AG04450 (cell line): ENCODE measurements at regions not wholly inside any gene's neighbourhood (a gene's known extent, or its start where the extent isn't known, plus 50 kb on each side); places are given as distances from the start of the nearest gene placed in this dataset.

Experiments
- CTCF ChIA-PET: fragments of 300-600, 350-600 bp; formaldehyde crosslinking; extraction: SDS; loops from one replicate; lab custom pipeline; 2022; ENCODE audit warnings: antibody characterized with exemption, inconsistent platforms; lab: Charles Lee
- POLR2A ChIA-PET: fragments of 350-600 bp; formaldehyde crosslinking; extraction: SDS; loops from one replicate; lab custom pipeline; 2021; ENCODE audit warnings: antibody characterized with exemption, inconsistent platforms; lab: Yijun Ruan, JAX
- DNase-seq: peaks from one replicate; pipeline ENCODE4 v3.0.0-alpha.2; 2011; ENCODE audit warnings: low read depth, low spot score
- H3K27ac ChIP-seq: one replicate; pipeline ENCODE4 v1.5.1; 2012; ENCODE audit warnings: low read depth, low read length, control low read depth
- H3K27me3 ChIP-seq: one replicate; pipeline ENCODE4 v1.6.0; 2012; ENCODE audit warnings: low read length; ENCODE audit not compliant: control insufficient read depth, insufficient read depth
- H3K4me3 ChIP-seq: 2 replicates; pipeline ENCODE4 v1.5.1; 2011; ENCODE audit warnings: mild to moderate bottlenecking, low read depth, low read length, control low read depth
- H3K9me3 ChIP-seq: 2 replicates; pipeline ENCODE4 v1.5.1; 2012; ENCODE audit warnings: low read length; ENCODE audit not compliant: control insufficient read depth, insufficient read depth
- CTCF ChIP-seq: IDR thresholded peaks from 2 replicates; pipeline ENCODE4 v1.5.1; 2011; ENCODE audit warnings: low read depth, low read length, control low read depth, inconsistent platforms

GRCh38 chr9:2346277-2346913 lies 275.2 kb upstream of the VLDLR start:
- Histone ChIP-seq H3K27ac (no peak overlapping the region), H3K4me3 (no peak overlapping the region), H3K9me3 (no peaks in the 10 kb centered on the region), H3K27me3 (no peaks in the 10 kb centered on the region)
- POLR2A ChIA-PET = no interaction called here
- CTCF ChIA-PET = no interaction called here
- no peak for DNase-seq
- TF ChIP-seq CTCF = no peak

GRCh38 chr9:2351324-2351723 lies 270.3 kb upstream of the VLDLR start:
- DNase-seq = no peak
- no peaks in the 10 kb centered on the region for H3K9me3 ChIP-seq
- H3K4me3 ChIP-seq = no peak overlapping the region
- no peak overlapping the region for H3K27ac ChIP-seq
- no peak for TF ChIP-seq CTCF
- ChIA-PET CTCF (interaction anchor here (0.5 to 1.5 kb wide), 2 partner anchors 376 to 1456 kb away, joined by 3 to 4 read pairs; no protein-coding TSS in a partner anchor), POLR2A (no interaction called here)
- no peaks in the 10 kb centered on the region for H3K27me3 ChIP-seq

- DNase-seq = no peak
- TF ChIP-seq CTCF = no peak
- Histone ChIP-seq H3K4me3 (no peak overlapping the region), H3K9me3 (no peaks in the 10 kb centered on the region), H3K27me3 (no peaks in the 10 kb centered on the region), H3K27ac (no peak overlapping the region)
- ChIA-PET POLR2A (no interaction called here), CTCF (no interaction called here)
Observed at GRCh38 chr9:2354216-2354615, 267.4 kb upstream of the VLDLR start.

GRCh38 chr9:2354856-2355696 lies 266.5 kb upstream of the VLDLR start:
- ChIA-PET CTCF (no interaction called here), POLR2A (no interaction called here)
- no peak for DNase-seq

More at GRCh38 chr9:2354856-2355696, 266.5 kb upstream of the VLDLR start:
- H3K9me3 ChIP-seq = no peaks in the 10 kb centered on the region
- no peak for TF ChIP-seq CTCF
- no peaks in the 10 kb centered on the region for H3K27me3 ChIP-seq
- H3K27ac ChIP-seq = no peak overlapping the region
- no peak overlapping the region for H3K4me3 ChIP-seq
